ENCODE measurements at regions not wholly inside any gene's neighbourhood (a gene's known extent, or its start where the extent isn't known, plus 50 kb on each side); places are given as distances from the start of the nearest gene placed in this dataset.

- no peak overlapping the region for H3K4me3 Mint-ChIP-seq (ENCODE audit: unreplicated experiment)
- no peak for TF ChIP-seq CTCF (IDR thresholded peaks at IDR 0.05; ENCODE audit: insufficient read depth, low read depth, low read length)
- FAIRE-seq (no peak), DNase-seq (ENCODE audit: low read depth) (peak; percentile 55)
- Histone ChIP-seq H3K27me3 (ENCODE audit: insufficient read depth, low read length) (no peaks in the 10 kb centered on the region), H3K79me2 (ENCODE audit: insufficient read depth, low read length) (no peaks in the 10 kb centered on the region), H3K4me2 (ENCODE audit: low read length) (no peak overlapping the region), H4K20me1 (ENCODE audit: insufficient read depth, low read length) (no peaks in the 10 kb centered on the region), H2AFZ (ENCODE audit: low read depth, low read length) (no peak overlapping the region), H3K9me3 (ENCODE audit: insufficient read depth, low read depth, low read length) (no peaks in the 10 kb centered on the region), H3K27ac (ENCODE audit: low read depth, low read length) (peak overlapping the region; percentile 32), H3K36me3 (ENCODE audit: insufficient read depth, low read length) (no peaks in the 10 kb centered on the region), H3K4me1 (ENCODE audit: insufficient read depth, low read length) (no peaks in the 10 kb centered on the region), H3K9ac (ENCODE audit: low read length) (no peak overlapping the region), H3K4me3 (ENCODE audit: insufficient read depth, low read depth, low read length) (no peak overlapping the region)
- peaks cover 2% of the 10 kb centered on the region for H3K9me3 Mint-ChIP-seq (ENCODE audit: unreplicated experiment)
- H3K27me3 Mint-ChIP-seq (ENCODE audit: low read depth, unreplicated experiment) = no peaks in the 10 kb centered on the region
- no peak overlapping the region for H3K27ac Mint-ChIP-seq (ENCODE audit: unreplicated experiment)
- H3K36me3 Mint-ChIP-seq (ENCODE audit: low read depth, unreplicated experiment) = no peaks in the 10 kb centered on the region
- H3K4me1 Mint-ChIP-seq (ENCODE audit: low read depth, unreplicated experiment) = peaks cover 14% of the 10 kb centered on the region
Observed at GRCh38 chr4:159606835-159607234, 504.0 kb downstream of the RAPGEF2 start.

- Mint-ChIP-seq H3K4me3 (ENCODE audit: unreplicated experiment) (no peak overlapping the region), H3K9me3 (ENCODE audit: unreplicated experiment) (peaks cover 2% of the 10 kb centered on the region), H3K27ac (ENCODE audit: unreplicated experiment) (peak overlapping the region; percentile 30), H3K36me3 (ENCODE audit: low read depth, unreplicated experiment) (no peaks in the 10 kb centered on the region), H3K27me3 (ENCODE audit: low read depth, unreplicated experiment) (no peaks in the 10 kb centered on the region), H3K4me1 (ENCODE audit: low read depth, unreplicated experiment) (peaks cover 14% of the 10 kb centered on the region)
- FAIRE-seq (no peak), DNase-seq (ENCODE audit: low read depth) (peak; percentile 31)
- Histone ChIP-seq H3K27ac (ENCODE audit: low read depth, low read length) (peak overlapping the region; percentile 32), H3K36me3 (ENCODE audit: insufficient read depth, low read length) (no peaks in the 10 kb centered on the region), H3K9me3 (ENCODE audit: insufficient read depth, low read depth, low read length) (no peaks in the 10 kb centered on the region), H3K27me3 (ENCODE audit: insufficient read depth, low read length) (no peaks in the 10 kb centered on the region), H3K4me2 (ENCODE audit: low read length) (no peak overlapping the region), H2AFZ (ENCODE audit: low read depth, low read length) (no peak overlapping the region), H3K4me3 (ENCODE audit: insufficient read depth, low read depth, low read length) (no peak overlapping the region), H3K9ac (ENCODE audit: low read length) (no peak overlapping the region), H3K4me1 (ENCODE audit: insufficient read depth, low read length) (no peaks in the 10 kb centered on the region), H4K20me1 (ENCODE audit: insufficient read depth, low read length) (no peaks in the 10 kb centered on the region), H3K79me2 (ENCODE audit: insufficient read depth, low read length) (no peaks in the 10 kb centered on the region)
- TF ChIP-seq CTCF (IDR thresholded peaks at IDR 0.05; ENCODE audit: insufficient read depth, low read depth, low read length) = no peak
- TF ChIP-seq EZH2 (IDR thresholded peaks at IDR 0.05; ENCODE audit: insufficient read depth, low read length) = no peak
Observed at GRCh38 chr4:159607809-159608208, 504.9 kb downstream of the RAPGEF2 start.

GRCh38 chr4:159608436-159608835, 505.6 kb downstream of the RAPGEF2 start:
- TF ChIP-seq CTCF (IDR thresholded peaks at IDR 0.05; ENCODE audit: insufficient read depth, low read depth, low read length) (peak; percentile 13), EZH2 (IDR thresholded peaks at IDR 0.05; ENCODE audit: insufficient read depth, low read length) (no peak)
- Mint-ChIP-seq H3K4me1 (ENCODE audit: low read depth, unreplicated experiment) (peaks cover 14% of the 10 kb centered on the region), H3K9me3 (ENCODE audit: unreplicated experiment) (peaks cover 2% of the 10 kb centered on the region)

More at GRCh38 chr4:159608436-159608835, 505.6 kb downstream of the RAPGEF2 start:
- H3K4me3 Mint-ChIP-seq (ENCODE audit: unreplicated experiment) = no peak overlapping the region
- Histone ChIP-seq H4K20me1 (ENCODE audit: insufficient read depth, low read length) (no peaks in the 10 kb centered on the region), H3K79me2 (ENCODE audit: insufficient read depth, low read length) (no peaks in the 10 kb centered on the region), H3K4me1 (ENCODE audit: insufficient read depth, low read length) (no peaks in the 10 kb centered on the region), H3K27me3 (ENCODE audit: insufficient read depth, low read length) (no peaks in the 10 kb centered on the region), H3K9me3 (ENCODE audit: insufficient read depth, low read depth, low read length) (no peaks in the 10 kb centered on the region), H3K4me2 (ENCODE audit: low read length) (no peak overlapping the region), H3K4me3 (ENCODE audit: insufficient read depth, low read depth, low read length) (no peak overlapping the region), H2AFZ (ENCODE audit: low read depth, low read length) (no peak overlapping the region), H3K9ac (ENCODE audit: low read length) (no peak overlapping the region), H3K36me3 (ENCODE audit: insufficient read depth, low read length) (no peaks in the 10 kb centered on the region), H3K27ac (ENCODE audit: low read depth, low read length) (no peak overlapping the region)
- H3K27me3 Mint-ChIP-seq (ENCODE audit: low read depth, unreplicated experiment) = no peaks in the 10 kb centered on the region
- no peak for FAIRE-seq
- peak; percentile 44 for DNase-seq (ENCODE audit: low read depth)
- H3K27ac Mint-ChIP-seq (ENCODE audit: unreplicated experiment) = peak overlapping the region; percentile 30
- H3K36me3 Mint-ChIP-seq (ENCODE audit: low read depth, unreplicated experiment) = no peaks in the 10 kb centered on the region
